ENCODE measurements at regions not wholly inside any gene's neighbourhood (a gene's known extent, or its start where the extent isn't known, plus 50 kb on each side); places are given as distances from the start of the nearest gene placed in this dataset.
A peak's percentile ranks its signal among the peaks of the same experiment; 100 is the strongest.

- peak; percentile 28 for FAIRE-seq
- no peak for TF ChIP-seq PAX5 (IDR thresholded peaks at IDR 0.05; ENCODE audit: insufficient read depth, low read length, severe bottlenecking)
- TF ChIP-seq TAF1 (IDR thresholded peaks at IDR 0.05; ENCODE audit: low read depth, low read length), result no peak
- TF ChIP-seq POLR2A (IDR thresholded peaks at IDR 0.05; ENCODE audit: low read depth, low read length), result no peak
- no peak for TF ChIP-seq POU2F2 (IDR thresholded peaks at IDR 0.05; ENCODE audit: low read depth, low read length)
- TF ChIP-seq SPI1 (IDR thresholded peaks at IDR 0.05; ENCODE audit: low read depth, low read length), result no peak
- no peak for TF ChIP-seq POLR2AphosphoS5 (IDR thresholded peaks at IDR 0.05; ENCODE audit: low read depth, low read length)
- DNase-seq (ENCODE audit: insufficient read length, low spot score), result no peak
Observed at GRCh38 chrX:13177921-13178566, 133.6 kb upstream of the FAM9C start.

- DNase-seq (ENCODE audit: insufficient read length, low spot score) (no peak), FAIRE-seq (no peak)
- TF ChIP-seq POLR2AphosphoS5 (IDR thresholded peaks at IDR 0.05; ENCODE audit: low read depth, low read length), result no peak
- TF ChIP-seq POLR2A (IDR thresholded peaks at IDR 0.05; ENCODE audit: low read depth, low read length), result no peak
- TF ChIP-seq PAX5 (IDR thresholded peaks at IDR 0.05; ENCODE audit: insufficient read depth, low read length, severe bottlenecking), result no peak
- no peak for TF ChIP-seq POU2F2 (IDR thresholded peaks at IDR 0.05; ENCODE audit: low read depth, low read length)
- TF ChIP-seq SPI1 (IDR thresholded peaks at IDR 0.05; ENCODE audit: low read depth, low read length), result no peak
- no peak for TF ChIP-seq TAF1 (IDR thresholded peaks at IDR 0.05; ENCODE audit: low read depth, low read length)
Observed at GRCh38 chrX:13175056-13175455, 130.6 kb upstream of the FAM9C start.

GRCh38 chrX:13170966-13171558 is 126.6 kb upstream of the FAM9C start:
- TF ChIP-seq TAF1 (IDR thresholded peaks at IDR 0.05; ENCODE audit: low read depth, low read length) (no peak), POLR2A (IDR thresholded peaks at IDR 0.05; ENCODE audit: low read depth, low read length) (no peak), PAX5 (IDR thresholded peaks at IDR 0.05; ENCODE audit: insufficient read depth, low read length, severe bottlenecking) (no peak), POLR2AphosphoS5 (IDR thresholded peaks at IDR 0.05; ENCODE audit: low read depth, low read length) (no peak), SPI1 (IDR thresholded peaks at IDR 0.05; ENCODE audit: low read depth, low read length) (no peak), POU2F2 (IDR thresholded peaks at IDR 0.05; ENCODE audit: low read depth, low read length) (no peak)
- FAIRE-seq, result peak; percentile 16

GRCh38 chrX:13169684-13170083 is 125.3 kb upstream of the FAM9C start:
- no peak for FAIRE-seq
- DNase-seq (ENCODE audit: insufficient read length, low spot score), result no peak
- no peak for TF ChIP-seq SPI1 (IDR thresholded peaks at IDR 0.05; ENCODE audit: low read depth, low read length)
- no peak for TF ChIP-seq POU2F2 (IDR thresholded peaks at IDR 0.05; ENCODE audit: low read depth, low read length)

More at GRCh38 chrX:13170966-13171558, 126.6 kb upstream of the FAM9C start:
- DNase-seq (ENCODE audit: insufficient read length, low spot score), result no peak

GRCh38 chrX:13168269-13168668 is 123.8 kb upstream of the FAM9C start:
- TF ChIP-seq POLR2A (IDR thresholded peaks at IDR 0.05; ENCODE audit: low read depth, low read length) (no peak), PAX5 (IDR thresholded peaks at IDR 0.05; ENCODE audit: insufficient read depth, low read length, severe bottlenecking) (no peak)
- DNase-seq (ENCODE audit: insufficient read length, low spot score) (no peak), FAIRE-seq (no peak)

GRCh38 chrX:13167481-13168231 is 123.2 kb upstream of the FAM9C start:
- no peak for DNase-seq (ENCODE audit: insufficient read length, low spot score)
- TF ChIP-seq PAX5 (IDR thresholded peaks at IDR 0.05; ENCODE audit: insufficient read depth, low read length, severe bottlenecking), result no peak
- no peak for TF ChIP-seq TAF1 (IDR thresholded peaks at IDR 0.05; ENCODE audit: low read depth, low read length)
- TF ChIP-seq POLR2A (IDR thresholded peaks at IDR 0.05; ENCODE audit: low read depth, low read length), result no peak
- TF ChIP-seq POU2F2 (IDR thresholded peaks at IDR 0.05; ENCODE audit: low read depth, low read length), result no peak
- no peak for FAIRE-seq

- no peak for FAIRE-seq
- TF ChIP-seq TAF1 (IDR thresholded peaks at IDR 0.05; ENCODE audit: low read depth, low read length), result no peak
- TF ChIP-seq PAX5 (IDR thresholded peaks at IDR 0.05; ENCODE audit: insufficient read depth, low read length, severe bottlenecking), result no peak
- no peak for TF ChIP-seq POLR2A (IDR thresholded peaks at IDR 0.05; ENCODE audit: low read depth, low read length)
- no peak for TF ChIP-seq SPI1 (IDR thresholded peaks at IDR 0.05; ENCODE audit: low read depth, low read length)
- no peak for TF ChIP-seq POLR2AphosphoS5 (IDR thresholded peaks at IDR 0.05; ENCODE audit: low read depth, low read length)
- DNase-seq (ENCODE audit: insufficient read length, low spot score), result no peak
Observed at GRCh38 chrX:13165266-13166189, 121.1 kb upstream of the FAM9C start.

GRCh38 chrX:13164611-13165010 is 120.2 kb upstream of the FAM9C start:
- no peak for DNase-seq (ENCODE audit: insufficient read length, low spot score)
- no peak for FAIRE-seq
- TF ChIP-seq POLR2A (IDR thresholded peaks at IDR 0.05; ENCODE audit: low read depth, low read length), result no peak

GRCh38 chrX:13162772-13163410 is 118.5 kb upstream of the FAM9C start:
- no peak for TF ChIP-seq POU2F2 (IDR thresholded peaks at IDR 0.05; ENCODE audit: low read depth, low read length)
- no peak for TF ChIP-seq SPI1 (IDR thresholded peaks at IDR 0.05; ENCODE audit: low read depth, low read length)
- no peak for TF ChIP-seq POLR2A (IDR thresholded peaks at IDR 0.05; ENCODE audit: low read depth, low read length)
- TF ChIP-seq PAX5 (IDR thresholded peaks at IDR 0.05; ENCODE audit: insufficient read depth, low read length, severe bottlenecking), result no peak
- TF ChIP-seq POLR2AphosphoS5 (IDR thresholded peaks at IDR 0.05; ENCODE audit: low read depth, low read length), result no peak
- no peak for TF ChIP-seq TAF1 (IDR thresholded peaks at IDR 0.05; ENCODE audit: low read depth, low read length)
- FAIRE-seq (no peak), DNase-seq (ENCODE audit: insufficient read length, low spot score) (no peak)

Data from GM12891 (cell line).